IMR-90 (cell line): ENCODE measurements at regions not wholly inside any gene's neighbourhood (a gene's known extent, or its start where the extent isn't known, plus 50 kb on each side); places are given as distances from the start of the nearest gene placed in this dataset.

ENCODE experiments used
- CEBPB ChIP-seq: IDR thresholded peaks from 2 replicates; pipeline ENCODE4 v1.6.1; 2012; ENCODE audit warnings: low read depth, low read length, improper control_type of control experiment
- CTCF ChIP-seq: conservative IDR thresholded peaks from 2 replicates; pipeline ENCODE4 v1.5.1; 2012; ENCODE audit warnings: mild to moderate bottlenecking, low read depth, low read length, improper control_type of control experiment
- FOS ChIP-seq: fragments of 150-350 bp; IDR thresholded peaks from 2 replicates; pipeline ENCODE4 v1.6.1; 2016; ENCODE audit warnings: low read depth, low read length
- MAFK ChIP-seq: IDR thresholded peaks from 2 replicates; pipeline ENCODE4 v1.6.1; 2012; ENCODE audit warnings: low read depth, low read length, improper control_type of control experiment
- MAZ ChIP-seq: IDR thresholded peaks from 2 replicates; pipeline ENCODE4 v1.6.1; 2012; ENCODE audit warnings: low read depth, mild to moderate bottlenecking, low read length, improper control_type of control experiment, moderate library complexity, borderline replicate concordance
- NFE2L2 ChIP-seq: fragments of 150-350 bp; IDR thresholded peaks from 2 replicates; pipeline ENCODE4 v1.6.1; 2016; ENCODE audit warnings: low read depth, mild to moderate bottlenecking, low read length
- POLR2A ChIP-seq: IDR thresholded peaks from 2 replicates; pipeline ENCODE4 v1.6.1; 2012; ENCODE audit warnings: mild to moderate bottlenecking, low read depth, low read length
- RAD21 ChIP-seq: IDR thresholded peaks from 2 replicates; pipeline ENCODE4 v1.6.1; 2012; ENCODE audit warnings: low read length, improper control_type of control experiment
- RFX5 ChIP-seq: IDR thresholded peaks from 2 replicates; pipeline ENCODE4 v1.8.0; 2012; ENCODE audit warnings: low read depth, mild to moderate bottlenecking, low read length, moderate library complexity

- TF ChIP-seq POLR2A (no peak), CTCF (no peak), RFX5 (no peak), RAD21 (no peak), MAZ (no peak), MAFK (no peak), CEBPB (no peak), NFE2L2 (no peak), FOS (no peak)
Measured at GRCh38 chr3:127123533-127123932, 69.4 kb upstream of the PRR23E start.
